CD4-positive, alpha-beta memory T cell (primary cell): ENCODE measurements at regions not wholly inside any gene's neighbourhood (a gene's known extent, or its start where the extent isn't known, plus 50 kb on each side); places are given as distances from the start of the nearest gene placed in this dataset.
"Not testable (repeated sequence)": the region's sequence is repeated elsewhere in the genome, so short reads cannot be mapped to it uniquely, and the experiment has no call there.

ENCODE experiments used
- CTCF ChIA-PET: fragments of 350-600 bp; sonication (Branson Sonifier 250); formaldehyde crosslinking; loops from one replicate; lab custom pipeline; 2021; ENCODE audit warnings: inconsistent platforms; ENCODE audit not compliant: partially characterized antibody; lab: Charles Lee
- POLR2A ChIA-PET: fragments of 350-600 bp; sonication (Branson Sonifier 250); formaldehyde crosslinking; loops from one replicate; lab custom pipeline; 2021; ENCODE audit not compliant: partially characterized antibody; lab: Charles Lee
- DNase-seq, 5 donors: peaks; one replicate each; pipeline versions ENCODE4 v3.0.0 to v3.0.0-alpha.2; 2020 to 2022; ENCODE audit warnings: mixed read lengths in 1 of 5
- H3K27ac ChIP-seq: one replicate; pipeline ENCODE4 v1.7.0; 2013; ENCODE audit warnings: low read depth, low read length
- H3K27me3 ChIP-seq: 2 replicates; pipeline ENCODE4 v1.7.0; 2013; ENCODE audit warnings: mild to moderate bottlenecking, low read length, moderate library complexity; ENCODE audit not compliant: insufficient read depth
- H3K36me3 ChIP-seq: 2 replicates; pipeline ENCODE4 v1.7.0; 2013; ENCODE audit warnings: mild to moderate bottlenecking, low read length, moderate library complexity; ENCODE audit not compliant: insufficient read depth
- H3K4me1 ChIP-seq: 2 replicates; pipeline ENCODE4 v1.7.0; 2013; ENCODE audit warnings: mild to moderate bottlenecking, low read length, moderate library complexity; ENCODE audit not compliant: insufficient read depth
- H3K4me3 ChIP-seq, 2 donors: one replicate each; pipeline ENCODE4 v1.7.0; 2013; ENCODE audit warnings: low read length in 2 of 2, mild to moderate bottlenecking in 1 of 2
- H3K9me3 ChIP-seq, 2 donors: one replicate each; pipeline ENCODE4 v1.7.0; 2013; ENCODE audit warnings: low read length in 2 of 2, control low read depth in 1 of 2; ENCODE audit not compliant: control insufficient read depth in 1 of 2
- H3K27ac Mint-ChIP-seq, 7 donors: one replicate each; pipeline ENCODE4 v1.8.0; 2020 to 2021; ENCODE audit warnings: mixed read lengths in 7 of 7, mild to moderate bottlenecking in 6 of 7, inconsistent platforms in 3 of 7, moderate library complexity in 3 of 7
- H3K27me3 Mint-ChIP-seq, 2 donors: one replicate each; pipeline ENCODE4 v1.8.0; 2020 to 2021; ENCODE audit warnings: mixed read lengths in 2 of 2
- H3K36me3 Mint-ChIP-seq, 2 donors: one replicate each; pipeline ENCODE4 v1.8.0; 2020 to 2021; ENCODE audit warnings: mixed read lengths in 2 of 2, inconsistent platforms in 1 of 2, mild to moderate bottlenecking in 1 of 2
- H3K4me1 Mint-ChIP-seq, 4 donors: one replicate each; pipeline ENCODE4 v1.8.0; 2020 to 2021; ENCODE audit warnings: mixed read lengths in 4 of 4, mild to moderate bottlenecking in 1 of 4
- H3K4me3 Mint-ChIP-seq, 8 donors: one replicate each; pipeline ENCODE4 v1.8.0; 2020 to 2021; ENCODE audit warnings: mixed read lengths in 8 of 8, mild to moderate bottlenecking in 7 of 8, moderate library complexity in 6 of 8, inconsistent platforms in 3 of 8
- H3K9me3 Mint-ChIP-seq, 8 donors: one replicate each; pipeline ENCODE4 v1.8.0; 2020 to 2021; ENCODE audit warnings: mixed read lengths in 8 of 8, mild to moderate bottlenecking in 5 of 8, inconsistent platforms in 3 of 8, moderate library complexity in 1 of 8
- intact Hi-C: fragments of 100-400 bp; cut with micrococcal nuclease; formaldehyde crosslinking; loops from one replicate; pipeline ENCODE4 v1.15.1; 2023

DNA sequence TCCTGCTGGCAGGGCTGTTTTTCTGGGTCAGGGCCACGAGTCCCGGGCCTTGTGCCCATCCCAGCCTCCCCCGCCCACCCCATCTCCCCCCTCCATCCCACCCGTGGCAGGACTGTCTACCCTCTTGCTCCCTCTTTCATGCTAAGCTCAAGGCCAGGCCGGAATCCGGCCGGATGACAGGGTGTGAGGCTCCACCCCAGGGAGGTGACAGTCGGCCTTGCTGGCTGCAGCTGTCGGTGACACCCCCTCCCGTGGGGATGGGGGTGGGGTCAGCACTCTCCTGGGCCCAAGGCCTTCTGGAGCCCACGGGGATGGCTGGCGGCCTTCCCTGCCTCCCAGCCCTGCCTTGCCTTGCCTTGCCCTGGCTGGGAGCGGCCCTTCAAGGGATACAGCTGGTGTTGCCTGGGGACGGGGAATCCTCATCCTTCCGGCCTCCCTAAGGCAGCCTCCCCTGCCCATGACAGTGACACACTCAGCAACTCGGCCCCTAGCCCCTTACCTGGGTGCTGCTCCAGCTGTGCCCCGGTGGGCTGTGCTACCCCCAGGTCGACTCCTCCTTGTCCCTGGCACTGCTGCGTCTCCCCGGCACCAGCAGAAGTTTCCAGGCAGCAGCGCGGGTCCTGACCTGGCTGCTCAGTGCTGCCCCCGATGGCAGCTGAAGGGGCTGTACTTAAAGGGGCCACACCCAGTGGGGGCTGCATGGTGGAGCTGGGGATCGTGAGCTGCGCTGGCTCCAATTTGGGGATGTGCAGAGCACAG, 303.9 kb downstream of the CCDC74A start:
- intact Hi-C loops, H3K36me3 Mint-ChIP-seq, H3K9me3 Mint-ChIP-seq, H3K27ac Mint-ChIP-seq, DNase-seq, CTCF ChIA-PET, H3K4me3 Mint-ChIP-seq, POLR2A ChIA-PET, H3K27me3 Mint-ChIP-seq, H3K4me1 ChIP-seq, H3K9me3 ChIP-seq, H3K4me3 ChIP-seq, H3K4me1 Mint-ChIP-seq, H3K27ac ChIP-seq, H3K27me3 ChIP-seq, H3K36me3 ChIP-seq: not testable (repeated sequence)

DNA sequence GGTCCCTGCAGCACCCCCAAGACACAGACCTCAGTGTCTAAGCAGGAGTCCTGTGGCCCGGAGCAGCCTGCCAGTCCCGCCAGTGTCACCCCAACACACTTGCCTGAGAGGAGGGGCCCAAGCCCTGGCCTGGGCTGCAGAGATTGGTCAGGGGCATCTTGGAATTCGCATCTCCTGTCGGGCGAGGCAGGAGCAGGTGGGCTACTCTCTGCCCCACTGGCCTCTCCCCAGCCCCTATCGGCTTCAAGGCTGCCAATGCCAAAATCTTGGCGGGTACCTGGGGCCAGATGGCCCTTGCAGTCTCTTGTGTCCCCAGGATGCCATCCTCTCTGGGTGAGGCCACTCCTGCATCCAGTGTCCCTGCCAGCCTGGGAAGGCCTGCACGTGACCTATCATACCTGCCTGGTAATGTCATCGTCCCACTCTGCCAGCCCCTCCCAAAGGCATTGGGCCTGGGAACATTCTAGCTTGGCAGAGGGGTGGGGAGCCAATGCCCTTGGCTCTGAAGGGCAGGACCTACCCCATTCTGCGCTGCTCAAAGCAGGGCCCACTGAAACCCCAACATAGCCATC, 304.6 kb downstream of the CCDC74A start:
- H3K4me3 Mint-ChIP-seq, H3K36me3 ChIP-seq, POLR2A ChIA-PET, DNase-seq, H3K4me1 Mint-ChIP-seq, H3K27ac ChIP-seq, H3K4me3 ChIP-seq, H3K27me3 ChIP-seq, CTCF ChIA-PET, H3K9me3 ChIP-seq, H3K27ac Mint-ChIP-seq, H3K27me3 Mint-ChIP-seq, H3K36me3 Mint-ChIP-seq, H3K9me3 Mint-ChIP-seq, intact Hi-C loops, H3K4me1 ChIP-seq: not testable (repeated sequence)

DNA sequence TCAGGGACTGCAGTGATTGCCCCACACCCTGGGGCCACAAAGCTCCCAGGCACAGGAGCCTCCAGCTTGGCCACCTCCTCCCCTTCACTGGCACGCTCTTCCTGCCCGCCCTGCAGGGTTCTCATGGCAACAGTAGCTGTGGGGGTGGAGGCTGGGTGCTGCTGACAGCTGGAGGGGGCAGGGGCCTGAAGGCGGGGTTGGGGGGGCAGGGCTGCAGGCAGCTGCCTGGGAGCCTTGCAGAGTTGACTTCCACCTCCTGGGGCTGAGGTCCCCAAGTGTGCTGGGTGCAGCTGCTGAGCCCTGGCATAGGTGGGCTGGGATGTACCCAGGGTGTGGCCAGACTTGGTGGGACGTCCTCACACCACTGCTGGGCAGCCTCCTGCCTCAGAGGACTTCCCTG, 305.2 kb downstream of the CCDC74A start:
- H3K9me3 ChIP-seq, H3K4me3 ChIP-seq, POLR2A ChIA-PET, H3K27me3 ChIP-seq, CTCF ChIA-PET, H3K27ac Mint-ChIP-seq, H3K36me3 Mint-ChIP-seq, H3K36me3 ChIP-seq, H3K27ac ChIP-seq, H3K27me3 Mint-ChIP-seq, H3K4me1 Mint-ChIP-seq, H3K4me3 Mint-ChIP-seq, H3K4me1 ChIP-seq, intact Hi-C loops, H3K9me3 Mint-ChIP-seq, DNase-seq: not testable (repeated sequence)

DNA sequence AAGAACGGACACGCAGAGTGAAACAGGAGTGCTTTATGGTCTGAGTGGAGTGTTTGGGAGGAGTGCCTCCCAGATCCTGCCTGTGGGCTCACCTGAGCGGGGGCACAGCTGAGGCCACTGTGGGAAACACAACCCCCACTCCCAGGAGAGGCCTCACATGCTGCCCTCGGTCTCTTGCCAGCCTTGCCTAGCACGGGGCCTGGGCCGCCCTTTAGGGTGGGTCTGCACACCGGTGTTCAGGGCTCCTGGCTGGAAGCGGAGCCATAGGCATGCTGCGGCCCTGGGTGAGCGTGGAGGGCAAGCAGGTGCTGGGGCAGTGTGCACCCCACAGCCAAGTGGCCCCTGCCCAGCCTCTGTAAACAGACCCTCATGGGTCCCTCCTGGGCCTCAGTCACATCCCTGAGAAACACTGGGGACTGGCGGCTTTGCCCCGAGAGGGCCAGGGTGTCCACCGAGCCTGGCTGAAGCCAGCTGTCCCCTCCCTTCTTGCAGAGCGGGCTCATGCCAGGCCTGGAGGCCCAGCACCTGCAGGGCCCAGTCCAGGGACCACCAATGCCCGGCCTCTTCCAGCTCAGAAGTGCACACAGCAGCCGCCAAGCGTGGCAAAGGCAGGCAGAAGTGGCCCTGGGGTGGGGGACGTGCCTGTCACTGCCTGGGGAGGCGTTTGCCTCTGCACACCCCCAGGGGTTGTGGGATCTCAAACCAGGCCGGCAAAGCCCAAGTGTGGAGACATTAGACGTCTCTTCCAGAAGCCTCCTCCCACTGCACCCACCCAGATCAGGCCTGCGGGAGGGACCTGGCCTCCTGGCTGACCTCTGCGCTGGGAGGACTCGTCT, 305.9 kb downstream of the CCDC74A start:
- H3K4me1 Mint-ChIP-seq, H3K4me3 Mint-ChIP-seq, H3K27me3 ChIP-seq, POLR2A ChIA-PET, H3K27ac Mint-ChIP-seq, H3K4me3 ChIP-seq, H3K36me3 Mint-ChIP-seq, DNase-seq, CTCF ChIA-PET, H3K9me3 ChIP-seq, H3K27ac ChIP-seq, H3K9me3 Mint-ChIP-seq, H3K4me1 ChIP-seq, H3K27me3 Mint-ChIP-seq, intact Hi-C loops, H3K36me3 ChIP-seq: not testable (repeated sequence)

DNA sequence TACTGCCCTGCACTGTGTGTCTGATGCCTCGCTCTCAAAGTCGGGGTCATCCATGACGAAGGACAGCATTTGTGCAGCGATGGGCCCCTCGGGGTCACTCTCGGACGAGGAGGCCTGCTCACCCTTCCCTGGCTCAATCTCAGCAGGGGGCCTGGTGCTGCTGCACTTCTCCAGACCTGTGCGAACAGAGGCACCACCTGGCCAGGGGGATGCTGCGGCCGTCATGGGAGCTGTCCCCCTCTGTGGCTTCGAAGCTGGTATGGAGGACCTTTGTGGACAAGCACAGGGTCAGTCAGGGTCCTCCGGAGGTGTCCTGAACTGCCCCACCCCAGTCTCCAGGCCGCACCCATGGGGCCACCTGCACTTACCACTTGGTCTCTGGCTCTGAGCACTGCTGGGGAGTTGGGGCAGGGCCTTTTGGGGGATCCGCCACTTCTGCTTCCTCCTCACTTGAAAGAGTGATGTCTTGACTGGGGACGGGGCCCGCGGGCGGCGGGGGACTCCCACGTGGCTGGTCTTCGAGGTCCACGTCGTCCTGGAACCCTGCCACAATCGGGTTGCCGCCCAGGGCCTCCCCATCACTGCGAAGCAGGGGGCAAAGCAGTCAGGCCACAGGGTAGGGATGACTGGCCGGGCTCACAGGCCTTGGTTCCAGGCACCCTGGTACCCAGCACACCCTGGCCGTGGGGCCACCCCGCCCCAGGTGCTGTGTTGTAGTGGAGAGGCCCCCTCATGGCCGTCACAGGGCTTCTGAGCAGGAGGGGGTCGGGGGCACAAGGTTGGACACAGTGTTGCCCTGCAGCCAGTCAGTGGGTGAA, 306.7 kb downstream of the CCDC74A start:
- H3K27ac Mint-ChIP-seq, H3K36me3 ChIP-seq, H3K36me3 Mint-ChIP-seq, H3K4me3 ChIP-seq, H3K4me3 Mint-ChIP-seq, H3K27ac ChIP-seq, H3K9me3 Mint-ChIP-seq, H3K9me3 ChIP-seq, intact Hi-C loops, H3K4me1 ChIP-seq, DNase-seq, H3K27me3 ChIP-seq, H3K27me3 Mint-ChIP-seq, H3K4me1 Mint-ChIP-seq, POLR2A ChIA-PET, CTCF ChIA-PET: not testable (repeated sequence)

DNA sequence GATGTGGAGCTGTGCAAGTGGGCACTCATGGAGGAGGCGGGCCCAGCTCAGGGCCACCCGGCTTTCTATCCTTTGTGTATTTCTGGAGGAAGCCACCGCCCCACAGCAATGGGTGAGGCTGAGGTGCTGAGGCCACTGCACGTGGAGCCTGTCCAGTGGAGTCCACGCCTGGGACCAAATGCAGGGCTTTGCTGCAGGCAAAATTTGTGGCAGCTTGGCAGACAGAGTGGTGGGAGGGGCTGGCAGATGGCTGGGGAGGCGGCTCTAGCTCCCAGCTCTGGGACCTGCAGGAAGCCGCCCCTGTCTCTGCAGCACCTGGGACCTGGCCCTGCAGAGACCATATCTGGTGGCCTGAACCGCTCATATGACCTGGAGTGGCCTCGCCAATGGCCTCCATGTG, 307.3 kb downstream of the CCDC74A start:
- POLR2A ChIA-PET, H3K27me3 ChIP-seq, H3K27ac Mint-ChIP-seq, H3K4me1 Mint-ChIP-seq, H3K4me1 ChIP-seq, H3K4me3 ChIP-seq, H3K9me3 ChIP-seq, H3K27ac ChIP-seq, H3K36me3 ChIP-seq, H3K27me3 Mint-ChIP-seq, H3K4me3 Mint-ChIP-seq, H3K9me3 Mint-ChIP-seq, DNase-seq, H3K36me3 Mint-ChIP-seq, CTCF ChIA-PET, intact Hi-C loops: not testable (repeated sequence)

DNA sequence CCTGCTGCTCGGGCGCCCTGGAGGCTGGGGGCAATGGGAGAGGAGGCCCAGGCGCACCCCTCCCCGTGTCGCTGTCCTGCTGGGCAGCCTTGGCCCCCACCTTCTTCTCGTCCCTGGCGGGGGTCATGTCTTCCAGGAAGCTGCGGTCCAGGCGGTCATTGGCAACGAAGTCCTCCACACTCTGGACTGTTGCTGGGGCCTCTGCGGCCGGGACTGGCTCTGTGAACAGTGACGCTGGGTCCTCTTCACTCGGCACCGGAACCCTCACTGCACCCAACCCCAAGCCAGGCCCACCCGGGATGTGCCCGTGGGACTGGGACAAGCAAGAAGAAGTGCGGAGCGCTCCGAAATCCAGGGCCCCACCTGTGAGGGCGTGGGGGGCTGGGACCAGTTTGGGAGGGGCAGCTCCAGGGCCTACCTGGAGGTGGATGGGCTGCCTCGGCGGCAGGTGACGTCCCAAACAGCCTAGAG, 308.0 kb downstream of the CCDC74A start:
- ChIA-PET POLR2A (no interaction called here), CTCF (no interaction called here)
- Mint-ChIP-seq H3K9me3 (peaks cover 0 to 3% (median 0%) of the 10 kb centered on the region in 8 donors), H3K4me1 (no peaks in the 10 kb centered on the region), H3K4me3 (no peak overlapping the region), H3K36me3 (no peaks in the 10 kb centered on the region), H3K27me3 (peaks cover 8% of the 10 kb centered on the region in 2 donors), H3K27ac (no peak overlapping the region)
- Histone ChIP-seq H3K9me3 (no peaks in the 10 kb centered on the region), H3K27ac (no peak overlapping the region), H3K4me1 (no peaks in the 10 kb centered on the region), H3K27me3 (no peaks in the 10 kb centered on the region), H3K36me3 (no peaks in the 10 kb centered on the region), H3K4me3 (no peak overlapping the region)
- intact Hi-C loops, result no loop called here
- DNase-seq, result no peak
